Calu3 (cell line): ENCODE measurements at regions not wholly inside any gene's neighbourhood (a gene's known extent, or its start where the extent isn't known, plus 50 kb on each side); places are given as distances from the start of the nearest gene placed in this dataset.

Experiments
- BruUV-seq: library from RNA; stranded (reverse); fragments of 400-500 nt; replicated peaks from 2 replicates; lab custom pipeline; 2021; lab: Mats Ljungman, UMichigan
- CTCF ChIA-PET: fragments of 300-600 bp; sonication (Branson Sonifier 250); formaldehyde crosslinking; loops from one replicate; lab custom pipeline; 2022; ENCODE audit warnings: antibody characterized with exemption; lab: Charles Lee
- DNase-seq: peaks from one replicate; pipeline ENCODE4 v3.0.0; 2022
- H3K27ac Mint-ChIP-seq: one replicate; pipeline ENCODE4 v1.8.0; 2022; ENCODE audit warnings: mixed read lengths; ENCODE audit not compliant: unreplicated experiment
- H3K27me3 Mint-ChIP-seq: one replicate; pipeline ENCODE4 v1.8.0; 2022; ENCODE audit warnings: mixed read lengths; ENCODE audit not compliant: unreplicated experiment
- H3K36me3 Mint-ChIP-seq: one replicate; pipeline ENCODE4 v1.8.0; 2022; ENCODE audit warnings: mild to moderate bottlenecking, moderate library complexity, mixed read lengths; ENCODE audit not compliant: insufficient read depth, unreplicated experiment
- H3K4me1 Mint-ChIP-seq: one replicate; pipeline ENCODE4 v1.8.0; 2022; ENCODE audit warnings: mild to moderate bottlenecking, low read depth, mixed read lengths; ENCODE audit not compliant: unreplicated experiment
- H3K4me3 Mint-ChIP-seq: one replicate; pipeline ENCODE4 v1.8.0; 2022; ENCODE audit warnings: mild to moderate bottlenecking, low read depth, moderate library complexity, mixed read lengths; ENCODE audit not compliant: unreplicated experiment
- H3K9me3 Mint-ChIP-seq: one replicate; pipeline ENCODE4 v1.8.0; 2022; ENCODE audit warnings: low read depth, mixed read lengths; ENCODE audit not compliant: unreplicated experiment
- intact Hi-C: fragments of 100-400 bp; cut with micrococcal nuclease; formaldehyde crosslinking; loops from one replicate; pipeline ENCODE4 v1.10.0; 2022; ENCODE audit not compliant: unreplicated experiment
- TF ChIP-seq, protein P1 (sequence below): fragments of 200-600 bp; IDR thresholded peaks from one replicate; pipeline ENCODE4 v1.8.0; 2022; ENCODE audit warnings: antibody characterized with exemption; ENCODE audit not compliant: unreplicated experiment

DNA sequence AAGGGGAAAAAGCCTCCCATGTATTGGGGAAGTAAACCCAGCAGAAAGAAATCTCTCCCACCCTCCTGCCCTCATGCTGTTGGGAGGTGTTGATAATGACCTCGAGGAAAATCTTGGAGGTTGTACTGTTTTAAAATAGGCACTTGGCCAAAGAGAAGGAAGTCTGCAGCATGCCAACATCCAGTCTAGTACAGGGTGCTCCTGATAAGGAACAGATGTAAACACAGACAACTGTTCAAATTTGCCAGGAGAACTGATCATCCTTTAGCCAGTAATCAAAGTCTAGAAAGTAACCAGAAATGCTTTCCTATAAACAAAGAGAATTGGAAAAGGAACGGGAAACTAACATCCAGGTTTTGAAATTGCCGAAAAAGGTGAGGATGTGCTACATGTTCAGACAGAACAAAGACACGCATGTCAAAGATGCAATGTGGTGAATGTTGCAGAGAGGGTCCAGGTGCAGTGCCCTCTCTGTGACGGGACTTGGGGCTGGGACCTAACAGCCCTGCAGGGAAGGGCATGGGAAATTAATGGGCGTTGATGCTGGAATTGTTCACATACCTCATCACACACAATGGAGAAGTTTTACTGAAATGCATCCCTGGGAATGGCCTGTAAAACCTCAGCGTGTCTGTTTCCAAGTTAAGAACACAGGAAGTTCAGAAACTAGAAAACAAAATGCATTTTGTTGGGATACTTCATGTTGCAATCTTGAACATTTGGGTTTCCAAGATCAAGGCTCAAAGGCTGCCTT lies 125.7 kb upstream of the RND3 start:
- peaks cover 23% of the 10 kb centered on the region for H3K4me1 Mint-ChIP-seq
- no peak overlapping the region for H3K4me3 Mint-ChIP-seq
- BruUV-seq = no TSS peak
- no peaks in the 10 kb centered on the region for H3K27me3 Mint-ChIP-seq
- intact Hi-C loops = loop anchor here (5.0 to 10.0 kb wide), 2 partner anchors 621 to 622 kb away; no protein-coding TSS in a partner anchor
- H3K27ac Mint-ChIP-seq = no peak overlapping the region
- H3K36me3 Mint-ChIP-seq = no peaks in the 10 kb centered on the region
- H3K9me3 Mint-ChIP-seq = peaks cover 2% of the 10 kb centered on the region
- DNase-seq = no peak
- TF ChIP-seq, protein P1, sequence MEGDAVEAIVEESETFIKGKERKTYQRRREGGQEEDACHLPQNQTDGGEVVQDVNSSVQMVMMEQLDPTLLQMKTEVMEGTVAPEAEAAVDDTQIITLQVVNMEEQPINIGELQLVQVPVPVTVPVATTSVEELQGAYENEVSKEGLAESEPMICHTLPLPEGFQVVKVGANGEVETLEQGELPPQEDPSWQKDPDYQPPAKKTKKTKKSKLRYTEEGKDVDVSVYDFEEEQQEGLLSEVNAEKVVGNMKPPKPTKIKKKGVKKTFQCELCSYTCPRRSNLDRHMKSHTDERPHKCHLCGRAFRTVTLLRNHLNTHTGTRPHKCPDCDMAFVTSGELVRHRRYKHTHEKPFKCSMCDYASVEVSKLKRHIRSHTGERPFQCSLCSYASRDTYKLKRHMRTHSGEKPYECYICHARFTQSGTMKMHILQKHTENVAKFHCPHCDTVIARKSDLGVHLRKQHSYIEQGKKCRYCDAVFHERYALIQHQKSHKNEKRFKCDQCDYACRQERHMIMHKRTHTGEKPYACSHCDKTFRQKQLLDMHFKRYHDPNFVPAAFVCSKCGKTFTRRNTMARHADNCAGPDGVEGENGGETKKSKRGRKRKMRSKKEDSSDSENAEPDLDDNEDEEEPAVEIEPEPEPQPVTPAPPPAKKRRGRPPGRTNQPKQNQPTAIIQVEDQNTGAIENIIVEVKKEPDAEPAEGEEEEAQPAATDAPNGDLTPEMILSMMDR = no peak
- CTCF ChIA-PET = no interaction called here

- H3K9me3 Mint-ChIP-seq = no peaks in the 10 kb centered on the region
- H3K36me3 Mint-ChIP-seq = no peaks in the 10 kb centered on the region
These were observed 123.3 kb upstream of the RND3 start for GRCh38 chr2:150610670-150611279.

DNA sequence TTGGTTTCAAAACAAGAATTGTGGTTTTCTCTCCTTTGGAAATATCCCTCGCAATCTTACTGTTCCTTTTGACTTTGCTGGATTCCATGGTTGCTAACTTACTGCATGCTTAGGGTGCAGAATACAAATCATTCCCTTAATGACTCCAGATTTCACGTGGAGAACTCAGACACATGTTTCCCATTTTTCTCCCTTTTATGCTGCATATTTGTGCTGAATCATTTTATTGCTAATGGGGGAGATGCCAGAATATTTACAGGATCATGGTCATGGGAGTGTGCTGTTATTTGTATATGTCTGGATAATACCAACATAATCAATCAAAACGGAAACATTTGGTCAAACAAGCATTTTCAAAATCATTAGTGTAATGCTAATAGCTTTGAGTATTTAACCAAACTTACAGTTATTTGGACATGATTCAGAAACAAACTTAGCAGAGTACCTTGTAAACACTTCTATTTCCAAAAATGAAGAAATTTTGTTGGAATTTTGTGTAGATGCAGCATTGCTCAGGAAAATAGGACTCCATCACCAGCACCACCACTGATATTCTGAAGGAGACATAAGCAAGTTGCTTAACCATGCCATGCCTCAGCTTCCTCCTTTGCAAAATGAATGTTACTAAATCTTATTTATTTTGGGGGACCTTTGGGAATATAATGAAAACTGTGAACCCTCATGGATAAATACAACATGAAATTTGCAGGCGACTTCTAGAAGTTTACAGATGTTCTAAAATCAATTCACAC lies 122.5 kb upstream of the RND3 start:
- BruUV-seq = no TSS peak
- no peaks in the 10 kb centered on the region for H3K9me3 Mint-ChIP-seq
- no peak overlapping the region for H3K4me3 Mint-ChIP-seq
- DNase-seq = no peak
- CTCF ChIA-PET = interaction anchor here (0.6 to 1.5 kb wide), 6 partner anchors 8 to 1015 kb away, joined by 3 to 4 read pairs (median 4); no protein-coding TSS in a partner anchor
- H3K36me3 Mint-ChIP-seq = no peaks in the 10 kb centered on the region
- intact Hi-C loops = loop anchor here (1.0 to 10.0 kb wide), 5 partner anchors 123 to 1013 kb away; partner anchors contain the start of gene RND3
- H3K27me3 Mint-ChIP-seq = no peaks in the 10 kb centered on the region
- H3K4me1 Mint-ChIP-seq = peaks cover 23% of the 10 kb centered on the region
- no peak overlapping the region for H3K27ac Mint-ChIP-seq
- TF ChIP-seq, protein P1 = no peak

More at GRCh38 chr2:150610670-150611279, 123.3 kb upstream of the RND3 start:
- no peaks in the 10 kb centered on the region for H3K27me3 Mint-ChIP-seq
- peaks cover 23% of the 10 kb centered on the region for H3K4me1 Mint-ChIP-seq
- CTCF ChIA-PET = interaction anchor here (0.9 to 1.5 kb wide), 5 partner anchors 9 to 1015 kb away, joined by 3 to 4 read pairs (median 4); no protein-coding TSS in a partner anchor
- DNase-seq = peak; percentile 64
- intact Hi-C loops = loop anchor here (1.0 to 10.0 kb wide), 4 partner anchors 123 to 1013 kb away; partner anchors contain the start of gene RND3
- H3K4me3 Mint-ChIP-seq = no peak overlapping the region
- TF ChIP-seq, protein P1 = peak; percentile 66
- H3K27ac Mint-ChIP-seq = no peak overlapping the region
- no TSS peak for BruUV-seq

- Mint-ChIP-seq H3K36me3 (no peaks in the 10 kb centered on the region), H3K9me3 (peaks cover 2% of the 10 kb centered on the region), H3K4me3 (no peak overlapping the region), H3K27ac (no peak overlapping the region), H3K27me3 (no peaks in the 10 kb centered on the region), H3K4me1 (peaks cover 23% of the 10 kb centered on the region)
- intact Hi-C loops = loop anchor here (10.0 kb wide), 1 partner anchor 834 kb away; no protein-coding TSS in a partner anchor
- TF ChIP-seq, protein P1 = no peak
- CTCF ChIA-PET = no interaction called here
- DNase-seq = no peak
- no TSS peak for BruUV-seq
These were observed 120.9 kb upstream of the RND3 start for GRCh38 chr2:150608341-150608740.
